ENCODE measurements at regions not wholly inside any gene's neighbourhood (a gene's known extent, or its start where the extent isn't known, plus 50 kb on each side); places are given as distances from the start of the nearest gene placed in this dataset.
"Not testable (repeated sequence)": the region's sequence is repeated elsewhere in the genome, so short reads cannot be mapped to it uniquely, and the experiment has no call there.

GRCh38 chr9:32161720-32162119 is 222.7 kb upstream of the ACO1 start:
- TF ChIP-seq Cebpa-rat (IDR thresholded peaks at IDR 0.05): no peak
- Histone ChIP-seq H3K9me3 (replicated peaks in 1 of 11) (no peaks in the 10 kb centered on the region), H3K27me3 (no peaks in the 10 kb centered on the region), H3K4me1 (no peaks in the 10 kb centered on the region), H3K27ac (no peak overlapping the region), H4K20me1 (no peaks in the 10 kb centered on the region), H3K36me3 (no peaks in the 10 kb centered on the region), H3K4me3 (no peak overlapping the region), H3K4me2 (no peak overlapping the region), H3K9ac (no peak overlapping the region)

GRCh38 chr9:32166316-32166715 is 218.1 kb upstream of the ACO1 start:
- not testable (repeated sequence) for H3K4me3 ChIP-seq; H3K36me3 ChIP-seq; H3K4me1 ChIP-seq; H4K20me1 ChIP-seq; H3K4me2 ChIP-seq; H3K9ac ChIP-seq; H3K27ac ChIP-seq; H3K27me3 ChIP-seq; H3K9me3 ChIP-seq (replicated peaks in 1 of 11)

GRCh38 chr9:32171339-32171738 is 213.1 kb upstream of the ACO1 start:
- Histone ChIP-seq H3K27ac (no peak overlapping the region), H3K4me3 (no peak overlapping the region), H3K9ac (no peak overlapping the region), H3K4me1 (no peaks in the 10 kb centered on the region), H3K9me3 (replicated peaks in 1 of 11) (peaks cover 0 to 4% (median 0%) of the 10 kb centered on the region in 11 experiments; a peak in 2 of 22 replicates), H3K36me3 (no peaks in the 10 kb centered on the region), H3K4me2 (no peak overlapping the region), H4K20me1 (no peaks in the 10 kb centered on the region), H3K27me3 (no peaks in the 10 kb centered on the region)
- no peak for TF ChIP-seq Cebpa-rat (IDR thresholded peaks at IDR 0.05)

GRCh38 chr9:32172256-32172655 is 212.2 kb upstream of the ACO1 start:
- Histone ChIP-seq H3K36me3 (no peaks in the 10 kb centered on the region), H3K4me1 (no peaks in the 10 kb centered on the region), H3K9ac (no peak overlapping the region), H3K9me3 (replicated peaks in 1 of 11) (peaks cover 0 to 4% (median 0%) of the 10 kb centered on the region in 11 experiments; a peak in 2 of 22 replicates), H3K4me2 (no peak overlapping the region), H3K4me3 (no peak overlapping the region), H4K20me1 (no peaks in the 10 kb centered on the region), H3K27ac (no peak overlapping the region), H3K27me3 (no peaks in the 10 kb centered on the region)
- no peak for TF ChIP-seq Cebpa-rat (IDR thresholded peaks at IDR 0.05)

GRCh38 chr9:32177396-32177795 is 207.0 kb upstream of the ACO1 start:
- H3K4me3 ChIP-seq: no peak overlapping the region
- no peak overlapping the region for H3K9ac ChIP-seq
- peaks cover 0 to 4% (median 0%) of the 10 kb centered on the region in 11 experiments; a peak in 2 of 22 replicates for H3K9me3 ChIP-seq (replicated peaks in 1 of 11)
- no peaks in the 10 kb centered on the region for H3K36me3 ChIP-seq
- no peak overlapping the region for H3K27ac ChIP-seq
- no peaks in the 10 kb centered on the region for H3K27me3 ChIP-seq
- H3K4me1 ChIP-seq: no peaks in the 10 kb centered on the region
- H3K4me2 ChIP-seq: no peak overlapping the region
- no peaks in the 10 kb centered on the region for H4K20me1 ChIP-seq
- TF ChIP-seq Cebpa-rat (IDR thresholded peaks at IDR 0.05): no peak

- no peaks in the 10 kb centered on the region for H3K36me3 ChIP-seq
- H3K4me3 ChIP-seq: no peak overlapping the region
- H4K20me1 ChIP-seq: no peaks in the 10 kb centered on the region
- no peak overlapping the region for H3K27ac ChIP-seq
- no peak overlapping the region for H3K9ac ChIP-seq
- H3K4me1 ChIP-seq: no peaks in the 10 kb centered on the region
- H3K27me3 ChIP-seq: no peaks in the 10 kb centered on the region
- no peak overlapping the region for H3K4me2 ChIP-seq
- TF ChIP-seq Cebpa-rat (IDR thresholded peaks at IDR 0.05): no peak
- H3K9me3 ChIP-seq (replicated peaks in 1 of 11): peaks cover 0 to 4% (median 0%) of the 10 kb centered on the region in 11 experiments; a peak in 2 of 22 replicates
Observed at GRCh38 chr9:32180597-32180996, 203.8 kb upstream of the ACO1 start.

- no peaks in the 10 kb centered on the region for H3K27me3 ChIP-seq
- no peaks in the 10 kb centered on the region for H3K36me3 ChIP-seq
- no peak overlapping the region for H3K4me3 ChIP-seq
- peak overlapping the region in 5 of 11 experiments; percentile 3 to 46 (median 28); a peak in 7 of 22 replicates for H3K27ac ChIP-seq
- H3K4me2 ChIP-seq: peak overlapping the region in 7 of 11 experiments; percentile 39 to 71 (median 59); a peak in 13 of 22 replicates
- no peak overlapping the region for H3K9ac ChIP-seq
- TF ChIP-seq Cebpa-rat (IDR thresholded peaks at IDR 0.05): no peak
- H3K9me3 ChIP-seq (replicated peaks in 1 of 11): no peaks in the 10 kb centered on the region
- peaks cover 0 to 31% (median 18%) of the 10 kb centered on the region in 10 experiments; a peak in 15 of 20 replicates for H3K4me1 ChIP-seq
- H4K20me1 ChIP-seq: no peaks in the 10 kb centered on the region
Observed at GRCh38 chr9:32200241-32200640, 184.2 kb upstream of the ACO1 start.

- no peak overlapping the region for H3K4me3 ChIP-seq
- no peaks in the 10 kb centered on the region for H3K36me3 ChIP-seq
- TF ChIP-seq Cebpa-rat (IDR thresholded peaks at IDR 0.05): no peak
- peak overlapping the region in 5 of 11 experiments; percentile 3 to 46 (median 28); a peak in 6 of 22 replicates for H3K27ac ChIP-seq
- no peak overlapping the region for H3K9ac ChIP-seq
- no peaks in the 10 kb centered on the region for H3K9me3 ChIP-seq (replicated peaks in 1 of 11)
- peak overlapping the region in 8 of 11 experiments; percentile 6 to 71 (median 58); a peak in 14 of 22 replicates for H3K4me2 ChIP-seq
- H3K27me3 ChIP-seq: no peaks in the 10 kb centered on the region
- peaks cover 0 to 31% (median 18%) of the 10 kb centered on the region in 10 experiments; a peak in 15 of 20 replicates for H3K4me1 ChIP-seq
- no peaks in the 10 kb centered on the region for H4K20me1 ChIP-seq
Observed at GRCh38 chr9:32200896-32201295, 183.5 kb upstream of the ACO1 start.

GRCh38 chr9:32209164-32209563 is 175.3 kb upstream of the ACO1 start:
- H4K20me1 ChIP-seq, H3K4me1 ChIP-seq, H3K27me3 ChIP-seq, H3K36me3 ChIP-seq, H3K9ac ChIP-seq, H3K4me3 ChIP-seq, H3K4me2 ChIP-seq, H3K27ac ChIP-seq: not testable (repeated sequence)
- H3K9me3 ChIP-seq (replicated peaks in 1 of 11): peaks cover 13 to 24% (median 17%) of the 10 kb centered on the region in 11 experiments

- H3K4me2 ChIP-seq: no peak overlapping the region
- H3K27me3 ChIP-seq: no peaks in the 10 kb centered on the region
- no peaks in the 10 kb centered on the region for H3K4me1 ChIP-seq
- no peak overlapping the region for H3K9ac ChIP-seq
- H3K36me3 ChIP-seq: no peaks in the 10 kb centered on the region
- TF ChIP-seq Cebpa-rat (IDR thresholded peaks at IDR 0.05): no peak
- no peaks in the 10 kb centered on the region for H3K9me3 ChIP-seq (replicated peaks in 1 of 11)
- H3K27ac ChIP-seq: no peak overlapping the region
- no peak overlapping the region for H3K4me3 ChIP-seq
- no peaks in the 10 kb centered on the region for H4K20me1 ChIP-seq
Observed at GRCh38 chr9:32218100-32218767, 166.2 kb upstream of the ACO1 start.
